Activated CD4-positive, alpha-beta T cell treated with anti-CD3 and anti-CD28 coated beads, Interleukin-10, Interleukin-2, amounts not matched to agents 100 ng/mL and 50 ng/mL, durations not matched to agents 16 hours and 8 hours (primary cell): ENCODE measurements at regions not wholly inside any gene's neighbourhood (a gene's known extent, or its start where the extent isn't known, plus 50 kb on each side); places are given as distances from the start of the nearest gene placed in this dataset.
A peak's percentile ranks its signal among the peaks of the same experiment; 100 is the strongest.

ENCODE experiments used
- DNase-seq: peaks from one replicate; pipeline ENCODE4 v3.0.0-alpha.2; 2020

DNA sequence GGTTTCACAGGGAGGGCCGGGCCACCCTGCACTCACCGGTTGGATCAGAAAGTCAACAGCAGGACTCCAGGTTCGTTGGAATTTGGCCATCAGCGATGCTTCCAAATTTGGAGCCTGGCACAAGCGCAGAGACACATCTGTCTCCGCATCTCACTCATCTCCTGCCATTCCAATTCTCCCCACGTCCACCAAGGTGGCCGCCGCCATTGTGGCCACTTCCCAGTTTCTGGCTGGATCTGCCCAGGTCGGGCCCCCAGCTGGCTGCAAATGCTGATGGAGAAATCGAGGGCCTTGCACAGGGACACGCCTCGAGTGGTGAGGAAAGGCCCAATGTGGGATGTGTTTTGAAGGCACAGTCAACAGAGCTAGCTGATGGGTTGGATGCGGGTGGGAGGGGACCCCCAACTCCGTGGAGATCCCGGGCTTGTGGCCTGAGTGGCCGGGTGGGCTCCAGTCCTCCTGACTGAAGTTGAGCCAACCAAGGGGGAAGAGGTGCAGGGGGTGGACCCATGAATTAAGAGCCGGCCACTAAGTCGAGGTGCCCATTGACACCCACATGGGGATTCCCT, 102.7 kb downstream of the CRYAA start:
- no peak for DNase-seq

DNA sequence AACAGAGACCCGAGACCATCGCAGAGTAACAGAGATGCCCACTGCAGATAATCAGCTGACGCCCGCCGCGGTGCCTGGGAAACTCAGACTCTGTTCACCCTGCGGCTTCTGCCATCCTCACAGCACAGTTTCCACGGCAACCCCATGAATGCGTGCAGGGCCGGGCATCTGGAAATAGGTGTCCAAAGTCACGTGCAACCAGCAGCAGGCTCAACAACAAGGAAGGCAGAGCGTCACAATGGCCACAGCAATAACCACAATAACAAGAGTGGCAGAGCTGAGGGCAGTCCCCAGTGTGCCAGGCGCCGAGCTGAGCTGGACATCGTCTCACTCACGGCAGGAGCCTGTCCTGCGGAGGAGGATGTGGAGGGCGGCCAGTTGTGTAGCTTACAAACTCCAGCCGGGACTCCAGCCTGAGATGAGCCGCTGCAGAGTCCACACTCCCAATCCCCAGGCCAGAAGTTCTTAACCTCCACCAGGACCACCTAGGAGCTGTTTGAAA, 102.0 kb downstream of the CRYAA start:
- no peak for DNase-seq

DNA sequence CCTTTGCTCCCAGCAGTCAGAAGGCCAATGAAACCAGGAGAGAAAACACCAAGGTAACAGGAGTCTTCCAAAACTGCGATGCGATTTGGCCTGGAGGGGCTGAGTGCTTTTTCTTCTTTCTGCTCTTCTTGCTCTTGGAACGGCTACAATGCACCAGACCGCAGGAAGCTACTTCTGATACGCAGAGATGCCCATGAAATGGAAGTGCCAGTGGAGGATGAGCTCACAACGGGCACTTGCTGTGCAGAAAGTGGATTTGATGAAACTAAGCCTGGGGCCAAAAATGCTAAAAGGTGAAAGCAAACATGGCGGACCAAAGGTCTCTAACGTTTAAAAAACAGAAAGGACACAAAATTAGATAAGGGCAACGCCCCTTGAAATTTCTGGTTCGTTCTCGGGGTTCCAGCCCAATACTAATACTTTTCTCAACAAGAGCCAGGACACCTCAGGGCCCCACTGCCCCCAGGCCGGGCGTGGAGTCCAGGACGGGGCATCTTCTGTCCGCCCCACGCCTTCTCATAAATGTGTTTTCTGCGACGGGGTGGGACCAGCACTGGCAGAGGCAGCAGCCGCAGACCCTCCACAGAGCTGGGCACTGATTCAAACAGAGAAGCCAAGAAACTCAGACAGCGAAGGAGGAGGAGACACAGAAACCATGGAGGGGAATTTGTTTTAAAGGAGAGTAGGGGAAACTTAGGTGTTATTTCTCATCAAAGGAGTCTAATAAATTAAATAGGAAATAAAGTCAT, 101.3 kb downstream of the CRYAA start:
- DNase-seq: no peak

- DNase-seq: peak; percentile 22
These were observed 100.6 kb downstream of the CRYAA start for GRCh38 chr21:43269440-43269839.

DNA sequence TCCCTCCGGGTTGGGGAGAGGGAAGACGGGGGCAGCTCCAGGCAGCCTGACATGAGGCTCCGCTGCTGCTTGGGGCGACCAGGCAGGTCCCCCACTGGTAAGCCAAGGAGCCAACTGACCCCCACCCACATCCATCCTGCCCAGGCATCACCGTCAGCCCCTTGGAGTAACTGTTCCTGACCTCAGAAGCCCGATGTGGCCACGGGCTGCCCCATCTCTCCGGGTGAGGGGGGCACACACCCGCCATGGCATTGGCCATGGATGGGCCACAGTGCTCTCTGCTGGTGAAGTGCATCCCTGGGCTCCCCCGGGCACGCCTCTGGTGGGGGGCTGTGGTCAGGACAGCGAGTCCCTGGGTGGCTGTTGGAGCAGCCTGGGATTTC, 100.0 kb downstream of the CRYAA start:
- no peak for DNase-seq

- no peak for DNase-seq
These were observed 99.4 kb downstream of the CRYAA start for GRCh38 chr21:43268086-43268803.

- no peak for DNase-seq
These were observed 98.7 kb downstream of the CRYAA start for GRCh38 chr21:43267391-43268085.

DNA sequence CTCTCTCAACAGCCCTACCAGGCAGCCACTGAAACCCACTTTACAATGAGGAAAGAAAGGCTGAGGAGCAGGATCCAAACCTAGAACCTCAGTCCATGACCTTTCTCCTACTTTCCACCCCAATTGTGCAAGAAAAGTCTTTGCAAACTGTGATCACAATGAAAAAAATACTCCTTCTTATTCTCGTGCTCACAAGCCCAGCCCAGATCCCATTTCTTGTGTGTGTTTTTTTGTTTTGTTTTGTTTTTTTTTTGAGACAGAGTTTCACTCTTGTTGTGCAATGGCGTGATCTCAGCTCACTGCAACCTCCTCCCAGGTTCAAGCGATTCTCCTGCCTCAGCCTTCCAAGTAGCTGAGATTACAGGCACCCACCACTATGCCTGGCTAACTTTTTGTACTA, 97.7 kb downstream of the CRYAA start:
- no peak for DNase-seq

DNA sequence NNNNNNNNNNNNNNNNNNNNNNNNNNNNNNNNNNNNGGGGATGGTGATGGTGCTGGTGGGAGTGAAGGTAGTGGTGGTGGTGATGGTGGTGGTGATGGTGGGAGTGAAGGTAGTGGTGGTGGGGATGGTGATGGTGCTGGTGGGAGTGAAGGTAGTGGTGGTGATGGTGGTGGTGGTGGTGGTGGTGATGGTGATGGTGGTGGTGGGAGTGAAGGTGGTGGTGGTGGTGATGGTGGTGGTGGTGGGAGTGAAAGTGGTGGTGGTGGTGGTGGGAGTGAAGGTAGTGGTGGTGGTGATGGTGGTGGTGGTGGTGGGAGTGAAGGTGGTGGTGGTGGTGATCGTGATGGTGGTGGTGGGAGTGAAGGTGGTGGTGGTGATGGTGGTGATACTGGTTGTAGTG, 93.6 kb downstream of the CRYAA start:
- no peak for DNase-seq
